Amygdala (tissue), 56 donors: ENCODE measurements at regions not wholly inside any gene's neighbourhood (a gene's known extent, or its start where the extent isn't known, plus 50 kb on each side); places are given as distances from the start of the nearest gene placed in this dataset.
"Not testable (repeated sequence)": the region's sequence is repeated elsewhere in the genome, so short reads cannot be mapped to it uniquely, and the experiment has no call there.

Source experiments
- DNase-seq, 56 donors: peaks; one replicate each; lab custom pipeline; 2025; lab: John Stamatoyannopoulos, UW

GRCh38 chr3:23701716-23702597, 103.8 kb upstream of the UBE2E1 start:
- DNase-seq = no peak

DNA sequence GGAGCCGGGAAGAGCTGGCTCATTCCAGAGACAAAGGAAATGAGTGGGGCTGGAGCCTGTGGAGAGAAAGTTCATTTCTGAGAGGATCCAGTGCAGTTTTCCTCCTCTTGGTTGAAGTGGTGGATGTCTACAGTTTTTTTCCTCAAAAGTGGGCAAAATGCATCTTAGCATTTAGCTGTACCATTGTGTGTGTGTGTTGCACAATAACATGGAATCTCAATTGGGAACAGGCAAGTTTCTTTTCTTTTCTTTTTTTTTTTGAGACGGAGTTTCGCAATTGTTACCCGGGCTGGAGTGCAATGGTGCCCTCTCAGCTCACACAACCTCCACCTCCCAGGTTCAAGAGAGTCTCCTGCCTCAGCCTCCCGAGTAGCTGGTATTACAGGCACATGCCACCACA, 101.5 kb upstream of the UBE2E1 start:
- no peak for DNase-seq

- DNase-seq = no peak
These were observed 99.6 kb upstream of the UBE2E1 start for GRCh38 chr3:23706111-23706510.

DNA sequence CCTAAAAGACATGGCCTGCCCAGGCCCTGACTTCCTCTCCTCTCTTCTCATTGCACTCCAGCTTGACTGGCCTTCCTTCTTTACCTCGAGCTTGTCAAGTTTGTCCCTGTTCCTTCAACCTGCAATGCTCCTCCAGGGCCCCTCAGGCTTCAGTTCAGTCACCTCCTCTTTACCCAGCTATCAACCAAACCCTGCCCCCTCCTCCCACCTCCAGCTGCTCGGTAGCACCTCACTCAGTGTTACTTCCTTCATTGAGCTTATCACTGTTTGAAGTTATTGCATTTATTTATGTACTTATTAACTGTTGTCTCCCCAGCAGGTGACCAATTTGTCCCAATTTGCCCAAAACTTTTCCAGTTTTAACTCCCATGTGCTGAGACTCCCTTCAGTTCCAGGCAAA, 95.8 kb upstream of the UBE2E1 start:
- no peak for DNase-seq

- no peak for DNase-seq
These were observed 95.2 kb upstream of the UBE2E1 start for GRCh38 chr3:23710555-23710954.

DNA sequence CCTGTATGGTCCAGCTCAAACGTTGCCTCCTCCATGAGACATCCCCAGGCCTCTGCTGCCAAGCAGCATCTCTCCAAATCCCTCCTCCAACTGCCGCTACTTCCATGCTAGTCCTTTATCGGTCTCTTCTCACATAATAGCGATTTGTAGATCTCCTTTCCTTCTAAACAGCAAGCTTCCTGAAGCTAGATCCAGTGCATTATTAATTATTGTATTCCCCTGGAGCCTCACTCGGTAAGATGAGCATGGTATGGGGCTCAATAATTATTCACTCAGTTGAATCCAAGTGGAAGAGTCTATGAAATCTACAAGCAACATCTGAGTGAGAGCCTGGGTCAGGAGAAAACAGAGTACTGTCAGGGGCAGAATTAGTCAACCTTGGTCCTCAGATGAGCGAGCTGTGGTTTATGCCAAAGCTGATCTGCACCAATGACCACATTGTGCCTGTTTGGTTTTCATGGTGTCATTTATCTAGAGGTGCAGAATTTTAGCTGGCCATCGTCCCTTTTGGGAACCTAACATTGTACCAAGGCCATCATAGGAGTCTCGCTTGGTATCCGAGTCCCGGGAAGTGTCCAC, 93.8 kb upstream of the UBE2E1 start:
- no peak for DNase-seq

DNA sequence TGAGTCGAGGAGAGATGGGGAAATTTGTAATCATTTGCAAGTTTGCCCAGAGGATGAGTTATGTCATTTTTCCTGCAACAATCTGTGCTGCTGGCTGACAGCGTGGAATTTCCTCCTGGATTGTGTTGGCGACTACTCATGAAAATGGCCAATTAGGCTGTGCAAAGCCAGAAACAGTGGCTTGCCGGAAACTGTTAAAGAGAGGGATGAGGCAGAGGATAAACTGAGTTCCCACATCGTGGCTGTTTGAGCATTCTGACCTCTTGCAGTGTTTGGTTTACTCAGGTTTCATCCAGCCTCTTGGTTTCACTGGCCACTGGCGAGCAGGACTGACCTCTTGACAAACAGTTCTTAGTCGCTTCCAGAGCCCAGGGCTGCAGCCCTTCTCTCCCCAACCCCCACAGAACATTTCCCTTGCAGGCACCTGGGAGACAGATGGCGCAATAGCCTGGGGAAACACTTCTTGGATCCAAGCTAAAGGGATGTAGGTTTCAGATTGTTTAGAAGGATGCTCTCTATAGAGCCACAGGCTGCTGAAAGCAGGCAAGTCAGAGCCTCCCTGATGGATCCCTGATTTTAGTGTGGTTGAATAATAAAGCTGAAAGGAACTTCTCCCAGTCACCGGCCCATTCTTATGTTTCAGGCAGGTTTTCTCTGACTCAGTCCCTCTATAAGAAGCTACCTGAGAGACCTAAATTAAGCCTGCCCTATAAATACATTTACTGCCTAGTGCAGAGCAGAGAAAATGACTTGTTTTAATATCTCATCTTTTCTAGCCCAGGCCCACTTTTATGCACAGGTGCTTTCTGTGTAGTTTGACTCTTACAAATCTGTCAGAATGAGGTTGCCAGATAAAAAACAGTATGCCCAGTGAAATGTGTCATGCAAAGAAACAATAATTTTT, 92.8 kb upstream of the UBE2E1 start:
- DNase-seq = peak in 18 of 56 donors; percentile 1 to 40 (median 14)

- no peak for DNase-seq
These were observed 92.1 kb upstream of the UBE2E1 start for GRCh38 chr3:23713641-23714040.

- no peak for DNase-seq
These were observed 85.7 kb upstream of the UBE2E1 start for GRCh38 chr3:23720059-23720458.

DNA sequence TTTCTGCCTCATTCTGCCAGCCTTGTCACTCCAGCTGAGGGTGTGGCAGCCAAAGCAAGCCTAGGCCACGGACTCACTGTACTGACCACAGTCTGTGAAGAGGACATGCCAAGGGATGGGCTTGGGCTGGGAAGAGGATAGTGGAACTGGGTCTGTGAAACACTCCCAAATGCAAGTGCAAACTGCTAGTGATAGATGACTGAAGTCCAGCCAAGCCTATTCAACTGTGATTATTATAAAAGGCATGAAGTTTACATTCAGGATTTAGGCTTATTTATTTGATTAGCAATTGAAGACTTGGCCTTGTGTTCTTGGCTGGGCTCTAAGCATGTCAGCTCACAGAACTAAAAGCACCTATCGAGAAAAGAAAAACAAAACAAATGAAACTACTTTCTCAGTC, 84.9 kb upstream of the UBE2E1 start:
- DNase-seq = no peak

DNA sequence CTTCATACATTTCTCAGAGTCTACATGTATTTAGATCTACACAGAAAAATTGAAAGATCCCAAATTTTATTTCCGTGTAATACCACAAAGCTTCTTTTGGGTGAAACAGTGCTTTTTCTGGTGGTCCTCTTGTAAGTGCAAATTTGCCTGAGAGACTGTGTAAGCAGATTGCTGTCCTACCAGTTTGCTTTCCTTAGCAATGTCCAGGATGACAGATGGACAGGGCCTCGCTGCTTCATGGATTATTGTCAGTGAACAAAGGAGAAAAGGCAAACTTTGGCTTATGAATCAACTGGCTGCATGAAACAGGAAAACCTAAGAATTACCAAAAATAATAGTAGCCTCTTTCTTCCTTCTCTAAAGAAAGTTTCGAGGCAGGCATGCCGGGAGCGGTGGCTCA, 82.6 kb upstream of the UBE2E1 start:
- DNase-seq = no peak

DNA sequence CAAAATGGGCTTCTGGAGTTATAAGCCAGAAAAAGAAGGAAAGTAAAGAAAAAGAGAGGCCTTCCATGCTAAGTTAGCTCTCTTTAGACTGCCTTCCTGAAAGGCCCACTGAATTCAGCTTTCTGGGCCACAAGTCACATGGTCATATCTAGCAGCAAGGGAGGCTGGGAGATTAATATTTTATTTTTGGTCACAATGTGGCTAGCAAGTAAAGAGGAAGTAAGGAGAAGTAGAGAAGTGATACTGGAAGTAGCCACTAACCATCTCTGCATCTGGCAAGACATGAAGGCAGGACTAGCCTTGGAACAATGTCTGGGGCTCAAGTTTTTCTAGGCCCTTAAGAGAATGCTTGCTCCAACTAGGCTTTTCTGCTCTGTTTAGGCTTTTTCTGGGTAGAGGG, 81.8 kb upstream of the UBE2E1 start:
- DNase-seq = no peak

GRCh38 chr3:23726811-23727548, 78.8 kb upstream of the UBE2E1 start:
- no peak for DNase-seq

DNA sequence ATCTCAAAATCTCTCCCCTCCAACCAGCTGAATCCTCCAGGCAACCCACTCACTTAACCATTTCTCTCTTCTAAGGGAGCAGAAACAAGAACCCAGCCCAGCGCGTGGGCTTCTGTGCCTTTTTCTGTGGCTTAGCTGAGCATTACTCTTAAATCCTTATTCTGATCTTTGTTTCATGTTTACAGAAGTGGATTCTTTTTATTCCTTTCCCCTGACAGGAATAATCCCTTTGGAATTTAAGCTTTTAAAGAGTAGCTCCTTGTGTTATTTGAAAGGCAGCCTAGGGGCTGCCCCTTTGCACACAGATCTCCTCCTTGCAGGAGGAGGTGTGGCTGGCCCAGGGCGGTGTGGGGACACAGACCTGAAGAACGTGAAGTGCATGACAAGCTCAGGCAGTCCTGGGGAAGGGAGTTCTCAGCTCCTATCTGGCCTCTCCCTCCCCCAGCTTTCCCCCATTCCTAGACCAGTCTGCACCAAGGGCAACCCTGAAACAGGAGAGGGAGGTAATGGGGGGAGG, 77.1 kb upstream of the UBE2E1 start:
- no peak for DNase-seq

- DNase-seq = not testable (repeated sequence)
These were observed 76.4 kb upstream of the UBE2E1 start for GRCh38 chr3:23729362-23729761.

DNA sequence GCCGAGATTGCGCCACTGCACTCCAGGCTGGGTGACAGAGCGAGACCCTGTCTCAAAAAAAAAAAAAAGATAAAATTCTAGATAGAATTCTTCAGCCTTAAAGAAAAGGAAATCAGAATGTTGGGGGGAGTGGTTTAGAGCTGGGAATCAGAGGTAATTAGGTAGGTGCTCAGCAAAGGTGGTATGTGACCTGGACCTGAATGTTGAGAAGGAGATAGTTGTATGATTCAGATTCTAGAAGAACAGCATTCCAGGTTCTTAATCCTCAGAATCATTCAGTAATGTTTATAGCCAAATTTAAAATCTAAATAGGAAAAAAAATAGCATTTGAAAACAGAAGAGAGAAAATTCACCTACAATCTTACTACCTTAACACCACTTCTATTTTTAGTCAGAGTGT, 71.3 kb upstream of the UBE2E1 start:
- DNase-seq = no peak

GRCh38 chr3:23735062-23735461, 70.7 kb upstream of the UBE2E1 start:
- DNase-seq = no peak

DNA sequence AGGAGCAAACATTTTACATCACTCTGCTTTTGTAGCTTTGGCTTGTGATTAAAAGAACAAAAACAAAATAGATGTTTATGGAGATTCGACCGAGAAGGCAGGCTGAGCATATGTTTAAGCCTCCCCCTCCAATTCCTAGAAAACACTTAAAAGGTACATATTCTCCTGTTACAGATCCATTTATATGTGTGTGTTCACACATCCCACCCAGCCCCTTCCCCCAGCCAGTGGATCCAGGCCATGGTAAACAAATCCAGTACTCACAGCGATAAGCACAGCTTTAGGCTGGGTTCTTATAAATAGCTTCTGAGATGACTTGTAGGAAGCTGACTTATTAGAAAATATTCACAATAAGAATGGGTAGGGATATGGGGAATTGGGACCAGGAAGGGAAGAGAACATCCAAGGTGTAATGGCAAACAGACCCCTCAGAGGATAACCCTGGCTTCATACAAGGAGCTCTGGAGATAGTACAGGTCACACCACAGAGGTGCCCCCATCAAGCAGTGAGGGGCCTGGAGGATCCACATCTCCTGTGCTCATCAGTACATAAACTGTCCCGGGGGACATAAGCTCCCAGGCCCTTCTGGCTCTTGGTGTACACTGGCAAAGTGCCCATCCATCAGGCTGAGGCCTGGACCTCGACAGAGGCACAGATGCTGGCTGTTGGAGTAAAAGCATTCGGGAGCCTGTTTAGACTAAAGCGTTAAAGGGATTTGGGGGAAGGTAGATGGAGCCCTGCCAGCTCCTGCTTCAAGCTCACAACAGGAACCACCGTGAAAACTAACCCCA, 70.0 kb upstream of the UBE2E1 start:
- DNase-seq = peak in 16 of 56 donors; percentile 3 to 67 (median 18)

DNA sequence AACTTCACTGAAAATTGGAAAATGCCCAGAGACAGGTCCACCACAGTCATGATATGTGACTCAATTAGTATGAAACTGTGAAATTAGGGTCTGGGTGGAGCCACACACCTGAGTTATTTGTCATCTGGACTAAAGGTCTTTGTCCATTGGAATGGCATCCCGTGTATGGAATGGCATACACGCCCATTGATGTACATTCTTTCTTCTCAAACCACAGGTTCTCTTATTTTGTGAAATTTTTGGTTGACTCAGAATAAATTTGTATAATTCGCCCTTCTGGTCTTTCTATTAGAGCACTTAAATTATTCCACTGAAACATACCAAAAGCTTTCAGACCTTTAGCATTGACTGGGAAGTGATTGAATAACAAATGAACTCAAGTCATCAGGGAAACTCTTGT, 66.8 kb upstream of the UBE2E1 start:
- DNase-seq = no peak
